Thyroid gland (tissue), 4 donors: ENCODE measurements at regions not wholly inside any gene's neighbourhood (a gene's known extent, or its start where the extent isn't known, plus 50 kb on each side); places are given as distances from the start of the nearest gene placed in this dataset.

Experiments used
- DNase-seq, 2 donors: peaks; one replicate each; pipeline ENCODE4 v3.0.0-alpha.2; 2019
- H3K27ac ChIP-seq, 3 donors: fragments of 200-600 bp; sonication (generic); 1 replicate in 2 of 3; 2 replicates in 1 of 3; pipeline ENCODE4 v1.5.1; 2016 to 2019; ENCODE audit warnings: mild to moderate bottlenecking in 1 of 3, moderate library complexity in 1 of 3
- H3K27me3 ChIP-seq: fragments of 200-600 bp; sonication (generic); one replicate; pipeline ENCODE4 v1.5.1; 2019
- H3K36me3 ChIP-seq, 2 donors: fragments of 200-600 bp; sonication (generic); one replicate each; pipeline ENCODE4 v1.5.1; 2016 to 2019
- H3K4me1 ChIP-seq, 2 donors: fragments of 200-600 bp; sonication (generic); one replicate each; pipeline ENCODE4 v1.5.1; 2017 to 2019
- H3K4me3 ChIP-seq, 3 donors: fragments of 200-600 bp; sonication (generic); replicated peaks in 1 of 3; 1 replicate in 2 of 3; 2 replicates in 1 of 3; pipeline ENCODE4 v1.5.1; 2016; ENCODE audit warnings: mild to moderate bottlenecking in 1 of 3
- H3K9me3 ChIP-seq: fragments of 200-600 bp; sonication (generic); one replicate; pipeline ENCODE4 v1.5.1; 2017
- CTCF ChIP-seq, 6 experiments: fragments of 200-600 bp in 3 of 6; fragments of 450-650 bp in 3 of 6; sonication (generic) in 3 of 6; IDR thresholded peaks; one replicate each; pipeline ENCODE4 v1.5.1; 2016 to 2019; ENCODE audit warnings: antibody characterized with exemption in 6 of 6, mild to moderate bottlenecking in 2 of 6, inconsistent platforms in 1 of 6, moderate library complexity in 1 of 6
- POLR2A ChIP-seq, 2 donors: fragments of 450-650 bp; IDR thresholded peaks; one replicate each; pipeline ENCODE4 v1.6.1; 2017; ENCODE audit warnings: antibody characterized with exemption in 2 of 2, mild to moderate bottlenecking in 2 of 2, moderate library complexity in 1 of 2
- WGBS, 2 donors: methylation state at CpG; one replicate each; pipeline ENCODE4 v1.1.5; 2017; 5-methylcytosine and 5-hydroxymethylcytosine counted together
- intact Hi-C: fragments of 100-400 bp; cut with DNase I; formaldehyde crosslinking; loops from one replicate; pipeline ENCODE4 v1.15.1; 2023

DNA sequence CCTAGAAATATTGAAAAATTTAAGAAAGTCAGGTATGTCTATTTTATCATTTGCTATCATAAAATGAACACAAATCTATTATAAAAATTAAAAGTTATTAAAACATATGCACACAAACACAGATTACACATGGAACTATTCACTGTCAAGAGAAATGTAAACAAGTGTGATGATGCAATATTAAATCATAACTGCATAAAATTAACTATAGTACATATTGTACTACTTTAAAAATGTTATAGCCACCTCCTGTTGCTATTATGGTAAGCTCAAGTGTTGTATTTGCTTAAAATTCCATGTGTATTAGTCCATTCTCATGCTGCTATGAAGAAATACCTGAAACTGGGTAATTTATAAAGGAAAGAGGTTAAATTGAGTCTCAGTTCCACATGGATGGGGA, 54.7 kb upstream of the CMC1 start:
- intact Hi-C loops, result no loop called here
- H3K9me3 ChIP-seq, result no peaks in the 10 kb centered on the region
- no peak for TF ChIP-seq CTCF (IDR thresholded peaks at IDR 0.05)
- TF ChIP-seq POLR2A (IDR thresholded peaks at IDR 0.05), result no peak

DNA sequence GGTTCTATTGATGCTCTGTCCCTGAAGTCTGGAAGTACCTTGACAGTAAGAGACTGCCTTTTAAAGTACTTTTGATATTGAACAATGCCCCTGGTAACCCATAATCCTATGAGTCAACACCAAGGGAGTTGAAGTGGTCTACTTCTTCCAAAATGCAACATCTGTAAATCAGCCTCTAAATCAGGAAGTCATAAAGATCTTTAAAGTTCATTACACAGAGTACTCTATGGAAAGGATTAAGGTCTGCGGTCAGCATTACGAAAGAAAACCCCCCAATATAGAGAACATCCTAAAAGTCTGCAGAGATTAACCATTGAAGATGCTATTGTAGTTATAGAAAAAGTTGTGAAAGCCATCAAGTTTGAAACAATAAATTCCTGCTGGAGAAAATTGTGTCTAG, 52.7 kb upstream of the CMC1 start:
- Histone ChIP-seq H3K36me3 (no peaks in the 10 kb centered on the region), H3K4me1 (no peaks in the 10 kb centered on the region), H3K9me3 (no peaks in the 10 kb centered on the region), H3K27me3 (no peaks in the 10 kb centered on the region), H3K27ac (no peak overlapping the region), H3K4me3 (no peak overlapping the region)
- TF ChIP-seq CTCF (IDR thresholded peaks at IDR 0.05) (no peak), POLR2A (IDR thresholded peaks at IDR 0.05) (no peak)
- 87 to 89% methylated on average over 2 of the region's 2 CpGs for WGBS, 2 donors
- no peak for DNase-seq
- intact Hi-C loops, result no loop called here

More for the DNA sequence above, 54.7 kb upstream of the CMC1 start:
- Histone ChIP-seq H3K27ac (no peak overlapping the region), H3K4me1 (no peaks in the 10 kb centered on the region), H3K4me3 (no peak overlapping the region), H3K27me3 (no peaks in the 10 kb centered on the region), H3K36me3 (no peaks in the 10 kb centered on the region)
- no peak for DNase-seq

DNA sequence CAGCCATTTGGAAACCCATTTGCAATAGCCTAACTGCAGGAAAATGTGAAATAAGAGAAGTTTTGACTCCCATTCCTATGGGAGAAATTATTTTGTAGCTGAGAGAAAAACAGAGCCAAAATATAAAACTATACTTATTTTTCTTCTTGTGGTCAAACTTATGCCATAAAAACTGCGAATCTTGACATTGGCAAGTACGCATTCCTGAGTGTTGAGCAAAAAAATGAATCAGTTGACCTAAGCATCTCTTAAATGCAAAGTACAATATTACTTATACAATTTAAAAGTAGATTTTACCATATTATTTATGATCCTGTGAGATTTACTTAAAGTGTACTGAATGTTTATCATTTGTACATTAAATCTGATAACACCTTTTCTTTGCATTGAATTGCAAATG, 50.1 kb upstream of the CMC1 start:
- WGBS, 2 donors, result 92 to 93% methylated on average over 2 of the region's 2 CpGs
- Histone ChIP-seq H3K36me3 (no peaks in the 10 kb centered on the region), H3K27ac (no peak overlapping the region), H3K9me3 (no peaks in the 10 kb centered on the region), H3K4me1 (no peaks in the 10 kb centered on the region), H3K27me3 (no peaks in the 10 kb centered on the region), H3K4me3 (no peak overlapping the region)
- DNase-seq, result no peak
- TF ChIP-seq CTCF (IDR thresholded peaks at IDR 0.05) (no peak), POLR2A (IDR thresholded peaks at IDR 0.05) (no peak)
- intact Hi-C loops, result no loop called here
